Left colon (tissue), 2 donors: ENCODE measurements at regions not wholly inside any gene's neighbourhood (a gene's known extent, or its start where the extent isn't known, plus 50 kb on each side); places are given as distances from the start of the nearest gene placed in this dataset.
"Not testable (repeated sequence)": the region's sequence is repeated elsewhere in the genome, so short reads cannot be mapped to it uniquely, and the experiment has no call there.

Experiments used
- ATAC-seq: fragments of 200-7000 bp; cut with Tn5 transposase; one replicate; pipeline ENCODE4 v1.9.1; 2020; ENCODE audit warnings: mild to moderate bottlenecking, moderate library complexity
- DNase-seq, 2 donors: peaks; one replicate each; pipeline ENCODE4 v3.0.0-alpha.2; 2020
- intact Hi-C, 2 donors: fragments of 100-400 bp; cut with DNase I in 1 of 2; cut with micrococcal nuclease in 1 of 2; formaldehyde crosslinking; loops; one replicate each; pipeline versions ENCODE4 v1.11.2 to v1.14.0; 2022; cut with DNase I, micrococcal nuclease
- donor health status: DM: no; HTN: no; CAD: no.
- donor health status: DM: yes; HTN: yes; CAD: no.

GRCh38 chr17:45668316-45668715, 115.8 kb upstream of the CRHR1 start:
- ATAC-seq (no peak), DNase-seq (no peak)
- intact Hi-C loops = no loop called here

- ATAC-seq = no peak
- intact Hi-C loops = no loop called here
Observed at GRCh38 chr17:45672301-45672700, 111.8 kb upstream of the CRHR1 start.

GRCh38 chr17:45672792-45673191, 111.3 kb upstream of the CRHR1 start:
- DNase-seq = no peak
- ATAC-seq = no peak

More at GRCh38 chr17:45672301-45672700, 111.8 kb upstream of the CRHR1 start:
- DNase-seq = no peak

GRCh38 chr17:45673759-45674158, 110.4 kb upstream of the CRHR1 start:
- DNase-seq, intact Hi-C loops, ATAC-seq: not testable (repeated sequence)

More at GRCh38 chr17:45672792-45673191, 111.3 kb upstream of the CRHR1 start:
- intact Hi-C loops = no loop called here

GRCh38 chr17:45675012-45675411, 109.1 kb upstream of the CRHR1 start:
- DNase-seq (no peak), ATAC-seq (no peak)
- intact Hi-C loops = no loop called here

- ATAC-seq (no peak), DNase-seq (no peak)
- intact Hi-C loops = no loop called here
Observed at GRCh38 chr17:45675892-45676291, 108.2 kb upstream of the CRHR1 start.

GRCh38 chr17:45676695-45677094, 107.4 kb upstream of the CRHR1 start:
- ATAC-seq = no peak
- DNase-seq = no peak
- intact Hi-C loops = no loop called here

- ATAC-seq (no peak), DNase-seq (no peak)
- intact Hi-C loops = no loop called here
Observed at GRCh38 chr17:45677770-45678169, 106.3 kb upstream of the CRHR1 start.

- intact Hi-C loops = no loop called here
- DNase-seq = no peak
- no peak for ATAC-seq
Observed at GRCh38 chr17:45679426-45679825, 104.7 kb upstream of the CRHR1 start.

GRCh38 chr17:45680360-45680759, 103.8 kb upstream of the CRHR1 start:
- ATAC-seq = no peak
- intact Hi-C loops = no loop called here
- DNase-seq = no peak

- DNase-seq (no peak), ATAC-seq (no peak)
- intact Hi-C loops = no loop called here
Observed at GRCh38 chr17:45681706-45682105, 102.4 kb upstream of the CRHR1 start.

- intact Hi-C loops = no loop called here
- ATAC-seq (no peak), DNase-seq (no peak)
Observed at GRCh38 chr17:45686250-45686649, 97.9 kb upstream of the CRHR1 start.

- ATAC-seq = no peak
- DNase-seq = no peak
- intact Hi-C loops = no loop called here
Observed at GRCh38 chr17:45687594-45687993, 96.5 kb upstream of the CRHR1 start.

- ATAC-seq = no peak
- intact Hi-C loops = no loop called here
- DNase-seq = no peak
Observed at GRCh38 chr17:45688353-45688752, 95.8 kb upstream of the CRHR1 start.

GRCh38 chr17:45688820-45689219, 95.3 kb upstream of the CRHR1 start:
- no peak for DNase-seq
- no peak for ATAC-seq
- intact Hi-C loops = no loop called here

- ATAC-seq (no peak), DNase-seq (no peak)
- intact Hi-C loops = no loop called here
Observed at GRCh38 chr17:45689451-45689850, 94.7 kb upstream of the CRHR1 start.

- intact Hi-C loops = no loop called here
- ATAC-seq = no peak
Observed at GRCh38 chr17:45690625-45691275, 93.4 kb upstream of the CRHR1 start.

GRCh38 chr17:45692661-45693060, 91.5 kb upstream of the CRHR1 start:
- ATAC-seq (no peak), DNase-seq (no peak)
- intact Hi-C loops = no loop called here

More at GRCh38 chr17:45690625-45691275, 93.4 kb upstream of the CRHR1 start:
- DNase-seq = no peak

- ATAC-seq (no peak), DNase-seq (no peak)
- intact Hi-C loops = no loop called here
Observed at GRCh38 chr17:45693792-45694191, 90.3 kb upstream of the CRHR1 start.

- ATAC-seq = no peak
- DNase-seq = no peak
- intact Hi-C loops = no loop called here
Observed at GRCh38 chr17:45696442-45696841, 87.7 kb upstream of the CRHR1 start.

- intact Hi-C loops = no loop called here
- no peak for ATAC-seq
Observed at GRCh38 chr17:45697076-45697475, 87.0 kb upstream of the CRHR1 start.

More at GRCh38 chr17:45697076-45697475, 87.0 kb upstream of the CRHR1 start:
- no peak for DNase-seq
